ENCODE measurements at regions not wholly inside any gene's neighbourhood (a gene's known extent, or its start where the extent isn't known, plus 50 kb on each side); places are given as distances from the start of the nearest gene placed in this dataset.

DNA sequence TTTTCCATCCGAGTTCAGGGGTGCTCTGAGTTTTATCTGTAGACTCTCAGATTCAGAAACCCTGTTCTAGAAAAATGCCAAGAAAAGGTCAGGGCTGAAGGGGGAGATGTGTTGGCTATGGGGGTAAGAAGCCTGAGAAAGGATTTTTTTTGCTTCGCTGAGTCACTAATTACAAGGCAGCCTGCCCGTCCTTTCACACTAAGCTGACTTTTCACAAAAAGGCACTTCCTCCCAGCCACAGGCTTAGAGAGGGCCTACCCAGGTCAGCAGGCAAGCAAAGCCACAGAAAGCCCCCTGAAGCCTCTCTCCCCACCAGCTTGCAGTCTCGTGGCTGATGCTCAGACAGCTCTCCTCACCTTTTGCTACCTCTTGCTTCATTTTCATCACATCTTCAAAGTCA is 192.6 kb upstream of the PRICKLE2 start:
- TF ChIP-seq EZH2 (IDR thresholded peaks at IDR 0.05; ENCODE audit: insufficient read depth, poor library complexity, severe bottlenecking) (no peak), EZH2phosphoT487 (IDR thresholded peaks at IDR 0.05; ENCODE audit: insufficient read depth, low read depth) (no peak)

Data from GM23248 (cell line).